ENCODE measurements at regions not wholly inside any gene's neighbourhood (a gene's known extent, or its start where the extent isn't known, plus 50 kb on each side); places are given as distances from the start of the nearest gene placed in this dataset.

DNA sequence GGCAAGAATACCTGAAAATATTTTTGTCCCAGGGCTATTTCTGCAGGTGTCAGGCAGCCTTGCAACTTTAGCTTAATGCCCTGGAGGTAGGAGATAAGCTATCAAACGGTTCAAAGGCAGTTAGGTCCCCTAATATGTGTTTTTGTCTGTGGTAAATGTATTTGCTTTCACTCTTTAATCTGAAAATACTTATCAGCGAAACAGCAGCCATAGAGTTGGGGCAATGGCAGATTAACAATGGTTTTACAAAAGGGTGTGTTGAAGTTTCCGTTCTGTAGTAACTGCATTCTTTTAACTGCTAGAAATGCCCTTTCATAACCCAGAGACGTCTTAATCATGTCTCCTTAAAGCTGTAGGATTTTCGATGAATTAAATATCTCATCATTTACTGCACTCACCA, 265.0 kb upstream of the TRIB2 start:
- Histone ChIP-seq H3K27ac (ENCODE audit: low read depth, low read length) (no peak overlapping the region), H3K27me3 (ENCODE audit: control insufficient read depth, low read length) (no peaks in the 10 kb centered on the region), H3F3A (ENCODE audit: control insufficient read depth, insufficient read depth) (no peaks in the 10 kb centered on the region), H3K4me2 (ENCODE audit: low read length) (peak overlapping the region; percentile 31), H4K20me1 (ENCODE audit: control insufficient read depth, insufficient read depth, low read depth, low read length) (no peaks in the 10 kb centered on the region), H3K4me3 (ENCODE audit: low read length) (no peak overlapping the region), H3K79me2 (ENCODE audit: control insufficient read depth, low read length) (no peaks in the 10 kb centered on the region), H3K9me2 (replicated peaks; ENCODE audit: control insufficient read depth, low read length) (no peaks in the 10 kb centered on the region), H3K9me3 (ENCODE audit: control insufficient read depth, insufficient read depth, low read length) (no peaks in the 10 kb centered on the region), H3K36me3 (ENCODE audit: control insufficient read depth, low read length) (no peaks in the 10 kb centered on the region), H3K4me1 (ENCODE audit: control insufficient read depth, low read length) (peaks cover 18% of the 10 kb centered on the region)
- TF ChIP-seq, protein P1, sequence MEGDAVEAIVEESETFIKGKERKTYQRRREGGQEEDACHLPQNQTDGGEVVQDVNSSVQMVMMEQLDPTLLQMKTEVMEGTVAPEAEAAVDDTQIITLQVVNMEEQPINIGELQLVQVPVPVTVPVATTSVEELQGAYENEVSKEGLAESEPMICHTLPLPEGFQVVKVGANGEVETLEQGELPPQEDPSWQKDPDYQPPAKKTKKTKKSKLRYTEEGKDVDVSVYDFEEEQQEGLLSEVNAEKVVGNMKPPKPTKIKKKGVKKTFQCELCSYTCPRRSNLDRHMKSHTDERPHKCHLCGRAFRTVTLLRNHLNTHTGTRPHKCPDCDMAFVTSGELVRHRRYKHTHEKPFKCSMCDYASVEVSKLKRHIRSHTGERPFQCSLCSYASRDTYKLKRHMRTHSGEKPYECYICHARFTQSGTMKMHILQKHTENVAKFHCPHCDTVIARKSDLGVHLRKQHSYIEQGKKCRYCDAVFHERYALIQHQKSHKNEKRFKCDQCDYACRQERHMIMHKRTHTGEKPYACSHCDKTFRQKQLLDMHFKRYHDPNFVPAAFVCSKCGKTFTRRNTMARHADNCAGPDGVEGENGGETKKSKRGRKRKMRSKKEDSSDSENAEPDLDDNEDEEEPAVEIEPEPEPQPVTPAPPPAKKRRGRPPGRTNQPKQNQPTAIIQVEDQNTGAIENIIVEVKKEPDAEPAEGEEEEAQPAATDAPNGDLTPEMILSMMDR (IDR thresholded peaks at IDR 0.05; ENCODE audit: low read depth, low read length, poor library complexity, severe bottlenecking), result no peak
- TF ChIP-seq EZH2phosphoT487 (IDR thresholded peaks at IDR 0.05; ENCODE audit: borderline replicate concordance, low read length), result no peak

DNA sequence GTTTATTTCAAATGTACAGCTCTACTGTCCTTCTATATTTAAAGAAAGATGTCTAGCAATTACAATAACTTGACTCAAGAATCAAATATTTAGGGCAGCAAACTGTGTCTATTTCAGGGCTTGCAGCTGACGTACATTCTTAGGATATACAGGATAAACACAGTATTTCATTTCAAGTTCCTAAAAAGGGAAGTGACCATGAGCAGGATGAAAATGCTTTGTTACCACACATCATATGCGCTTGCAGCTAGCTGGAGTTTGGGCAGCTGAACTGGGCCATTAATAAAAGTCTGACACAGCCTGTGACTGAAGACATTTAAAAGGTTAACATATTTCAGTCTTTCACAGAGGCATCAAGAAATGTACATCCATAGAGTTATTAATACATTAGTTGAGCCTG, 264.6 kb upstream of the TRIB2 start:
- H3K79me2 ChIP-seq (ENCODE audit: control insufficient read depth, low read length), result no peaks in the 10 kb centered on the region
- H3F3A ChIP-seq (ENCODE audit: control insufficient read depth, insufficient read depth), result no peaks in the 10 kb centered on the region
- H3K27ac ChIP-seq (ENCODE audit: low read depth, low read length), result no peak overlapping the region
- TF ChIP-seq, protein P1 (IDR thresholded peaks at IDR 0.05; ENCODE audit: low read depth, low read length, poor library complexity, severe bottlenecking), result no peak
- no peak for TF ChIP-seq EZH2phosphoT487 (IDR thresholded peaks at IDR 0.05; ENCODE audit: borderline replicate concordance, low read length)
- H3K27me3 ChIP-seq (ENCODE audit: control insufficient read depth, low read length), result no peaks in the 10 kb centered on the region
- no peaks in the 10 kb centered on the region for H3K9me3 ChIP-seq (ENCODE audit: control insufficient read depth, insufficient read depth, low read length)
- peaks cover 23% of the 10 kb centered on the region for H3K4me1 ChIP-seq (ENCODE audit: control insufficient read depth, low read length)
- H3K9me2 ChIP-seq (replicated peaks; ENCODE audit: control insufficient read depth, low read length), result no peaks in the 10 kb centered on the region
- peak overlapping the region; percentile 31 for H3K4me2 ChIP-seq (ENCODE audit: low read length)
- no peaks in the 10 kb centered on the region for H4K20me1 ChIP-seq (ENCODE audit: control insufficient read depth, insufficient read depth, low read depth, low read length)
- H3K36me3 ChIP-seq (ENCODE audit: control insufficient read depth, low read length), result no peaks in the 10 kb centered on the region
- H3K4me3 ChIP-seq (ENCODE audit: low read length), result no peak overlapping the region

DNA sequence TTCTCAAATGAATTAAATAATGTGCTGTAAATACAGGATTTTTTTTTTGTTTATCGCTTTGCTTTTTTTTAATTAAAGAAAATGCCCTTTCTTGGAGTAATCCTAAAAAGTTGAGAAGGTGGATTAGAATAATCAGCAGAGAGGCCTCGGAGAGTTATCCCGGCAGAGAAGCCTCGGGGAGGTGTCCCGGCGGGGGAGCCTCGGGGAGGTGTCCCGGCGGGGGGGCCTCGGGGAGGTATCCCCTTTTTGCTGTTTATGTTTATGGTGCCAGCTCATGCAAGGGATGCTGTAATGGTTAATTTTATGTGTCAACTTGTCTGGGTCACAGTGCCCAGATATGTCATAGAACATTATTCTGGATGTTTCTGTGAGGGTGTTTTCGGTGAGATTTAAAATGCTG, 263.0 kb upstream of the TRIB2 start:
- no peaks in the 10 kb centered on the region for H3K36me3 ChIP-seq (ENCODE audit: control insufficient read depth, low read length)
- no peaks in the 10 kb centered on the region for H3K9me3 ChIP-seq (ENCODE audit: control insufficient read depth, insufficient read depth, low read length)
- H3K4me2 ChIP-seq (ENCODE audit: low read length), result no peak overlapping the region
- no peaks in the 10 kb centered on the region for H3K27me3 ChIP-seq (ENCODE audit: control insufficient read depth, low read length)
- no peaks in the 10 kb centered on the region for H4K20me1 ChIP-seq (ENCODE audit: control insufficient read depth, insufficient read depth, low read depth, low read length)
- TF ChIP-seq, protein P1 (IDR thresholded peaks at IDR 0.05; ENCODE audit: low read depth, low read length, poor library complexity, severe bottlenecking), result no peak
- no peak for TF ChIP-seq EZH2phosphoT487 (IDR thresholded peaks at IDR 0.05; ENCODE audit: borderline replicate concordance, low read length)
- no peak overlapping the region for H3K4me3 ChIP-seq (ENCODE audit: low read length)
- H3K79me2 ChIP-seq (ENCODE audit: control insufficient read depth, low read length), result no peaks in the 10 kb centered on the region
- no peaks in the 10 kb centered on the region for H3K9me2 ChIP-seq (replicated peaks; ENCODE audit: control insufficient read depth, low read length)
- no peaks in the 10 kb centered on the region for H3F3A ChIP-seq (ENCODE audit: control insufficient read depth, insufficient read depth)
- no peak overlapping the region for H3K27ac ChIP-seq (ENCODE audit: low read depth, low read length)
- peaks cover 23% of the 10 kb centered on the region for H3K4me1 ChIP-seq (ENCODE audit: control insufficient read depth, low read length)

DNA sequence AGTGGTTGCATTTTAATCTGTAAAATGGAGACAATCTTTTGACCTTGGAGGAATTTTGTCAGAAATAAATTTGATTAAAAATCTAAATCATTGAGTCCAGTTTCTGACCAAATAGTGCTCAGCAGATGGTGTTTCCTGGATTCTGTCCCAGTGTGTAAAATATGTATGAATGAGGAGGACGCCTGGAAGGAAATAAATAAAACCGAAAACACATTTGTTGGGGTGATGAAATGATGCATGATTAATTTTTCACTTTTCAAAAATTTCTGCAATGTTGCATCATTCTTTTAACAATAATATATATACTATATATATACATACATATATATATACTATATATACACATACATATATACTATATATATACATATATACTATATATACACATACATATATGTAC, 261.1 kb upstream of the TRIB2 start:
- Histone ChIP-seq H3K27me3 (ENCODE audit: control insufficient read depth, low read length) (no peaks in the 10 kb centered on the region), H3K9me2 (replicated peaks; ENCODE audit: control insufficient read depth, low read length) (no peaks in the 10 kb centered on the region), H3K36me3 (ENCODE audit: control insufficient read depth, low read length) (no peaks in the 10 kb centered on the region), H3K4me1 (ENCODE audit: control insufficient read depth, low read length) (peaks cover 23% of the 10 kb centered on the region), H3F3A (ENCODE audit: control insufficient read depth, insufficient read depth) (no peaks in the 10 kb centered on the region), H3K4me3 (ENCODE audit: low read length) (no peak overlapping the region), H3K79me2 (ENCODE audit: control insufficient read depth, low read length) (no peaks in the 10 kb centered on the region), H3K9me3 (ENCODE audit: control insufficient read depth, insufficient read depth, low read length) (no peaks in the 10 kb centered on the region), H4K20me1 (ENCODE audit: control insufficient read depth, insufficient read depth, low read depth, low read length) (no peaks in the 10 kb centered on the region), H3K4me2 (ENCODE audit: low read length) (no peak overlapping the region), H3K27ac (ENCODE audit: low read depth, low read length) (no peak overlapping the region)
- TF ChIP-seq EZH2phosphoT487 (IDR thresholded peaks at IDR 0.05; ENCODE audit: borderline replicate concordance, low read length), result no peak
- TF ChIP-seq, protein P1 (IDR thresholded peaks at IDR 0.05; ENCODE audit: low read depth, low read length, poor library complexity, severe bottlenecking), result no peak
